ENCODE measurements at regions not wholly inside any gene's neighbourhood (a gene's known extent, or its start where the extent isn't known, plus 50 kb on each side); places are given as distances from the start of the nearest gene placed in this dataset.
"Not testable (repeated sequence)": the region's sequence is repeated elsewhere in the genome, so short reads cannot be mapped to it uniquely, and the experiment has no call there.

GRCh38 chr4:57182132-57182874, 72.1 kb upstream of the IGFBP7 start:
- H3K4me1 ChIP-seq, result no peaks in the 10 kb centered on the region
- intact Hi-C loops (cut with DNase I; ENCODE audit: low total_unique reads), result no loop called here
- H3K27me3 ChIP-seq (replicated peaks in 1 of 7), result no peaks in the 10 kb centered on the region
- WGBS, 5 donors, result 67 to 77% (median 75%) methylated on average over 8 of the region's 8 CpGs
- H3K9me3 ChIP-seq, result no peaks in the 10 kb centered on the region
- no peak for TF ChIP-seq POLR2AphosphoS5 (IDR thresholded peaks at IDR 0.05)
- TF ChIP-seq CTCF (IDR thresholded peaks at IDR 0.05 in 8 of 11, conservative IDR thresholded peaks at IDR 0.05 in 3 of 11), result no peak
- no peak for TF ChIP-seq POLR2A (IDR thresholded peaks at IDR 0.05)
- H3K36me3 ChIP-seq, result no peaks in the 10 kb centered on the region
- no peak for DNase-seq
- H3K27ac ChIP-seq, result no peak overlapping the region
- no peak overlapping the region for H3K4me3 ChIP-seq

- H3K9me3 ChIP-seq; H3K36me3 ChIP-seq; H3K27me3 ChIP-seq (replicated peaks in 1 of 7); H3K27ac ChIP-seq; intact Hi-C loops (cut with DNase I; ENCODE audit: low total_unique reads); H3K4me1 ChIP-seq; DNase-seq; H3K4me3 ChIP-seq: not testable (repeated sequence)
- 89 to 97% (median 94%) methylated on average over 10 to 30 of the region's 30 CpGs for whole genome bisulfite sequencing, 5 donors
Observed at GRCh38 chr4:57173136-57173535, 63.0 kb upstream of the IGFBP7 start.

GRCh38 chr4:57172065-57172464, 61.9 kb upstream of the IGFBP7 start:
- TF ChIP-seq POLR2A (IDR thresholded peaks at IDR 0.05), result no peak
- TF ChIP-seq CTCF (IDR thresholded peaks at IDR 0.05 in 8 of 11, conservative IDR thresholded peaks at IDR 0.05 in 3 of 11), result no peak
- intact Hi-C loops (cut with DNase I; ENCODE audit: low total_unique reads), result no loop called here

GRCh38 chr4:57168982-57169381, 58.8 kb upstream of the IGFBP7 start:
- Histone ChIP-seq H3K4me1 (peaks cover 0 to 5% (median 5%) of the 10 kb centered on the region in 6 donors), H3K27me3 (replicated peaks in 1 of 7) (peaks cover 0 to 21% (median 0%) of the 10 kb centered on the region in 7 donors), H3K36me3 (no peaks in the 10 kb centered on the region), H3K9me3 (no peaks in the 10 kb centered on the region), H3K4me3 (no peak overlapping the region), H3K27ac (no peak overlapping the region)
- intact Hi-C loops (cut with DNase I; ENCODE audit: low total_unique reads), result no loop called here
- 59 to 80% (median 73%) methylated on average over 3 of the region's 3 CpGs for WGBS, 5 donors
- DNase-seq, result no peak
- TF ChIP-seq CTCF (IDR thresholded peaks at IDR 0.05 in 8 of 11, conservative IDR thresholded peaks at IDR 0.05 in 3 of 11) (no peak), POLR2A (IDR thresholded peaks at IDR 0.05) (no peak), POLR2AphosphoS5 (IDR thresholded peaks at IDR 0.05) (no peak)

More at GRCh38 chr4:57172065-57172464, 61.9 kb upstream of the IGFBP7 start:
- DNase-seq, result no peak
- H3K27me3 ChIP-seq (replicated peaks in 1 of 7), result no peaks in the 10 kb centered on the region
- H3K36me3 ChIP-seq, result no peaks in the 10 kb centered on the region
- no peak overlapping the region for H3K4me3 ChIP-seq
- 73 to 83% (median 75%) methylated on average over 3 of the region's 3 CpGs for WGBS, 5 donors
- no peak overlapping the region for H3K27ac ChIP-seq
- no peaks in the 10 kb centered on the region for H3K9me3 ChIP-seq
- H3K4me1 ChIP-seq, result no peaks in the 10 kb centered on the region

Data from spleen (tissue), 11 donors.